ENCODE measurements at regions not wholly inside any gene's neighbourhood (a gene's known extent, or its start where the extent isn't known, plus 50 kb on each side); places are given as distances from the start of the nearest gene placed in this dataset.
"Not testable (repeated sequence)": the region's sequence is repeated elsewhere in the genome, so short reads cannot be mapped to it uniquely, and the experiment has no call there.

DNA sequence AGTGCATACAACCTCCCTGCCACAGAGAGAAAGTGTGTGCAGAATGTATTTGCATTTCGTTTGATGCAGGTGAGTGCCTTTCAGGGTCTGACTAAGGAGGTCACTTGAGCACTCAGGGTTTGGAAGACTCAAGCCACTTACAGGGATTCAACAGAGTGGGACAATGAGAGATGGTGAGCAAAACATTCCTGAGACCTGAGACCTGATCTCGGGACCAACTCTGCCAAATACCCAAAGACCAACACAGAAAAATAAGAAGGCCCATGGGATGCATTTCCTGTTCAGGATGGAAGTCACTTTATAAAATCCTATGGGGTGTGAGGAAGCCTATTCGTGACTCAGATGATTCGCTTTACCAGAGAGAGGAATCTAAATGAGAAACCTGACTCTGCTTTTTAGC, 65.2 kb upstream of the LARGE1 start:
- WGBS: 80% methylated on average over 4 of the region's 4 CpGs
- Histone ChIP-seq H3K4me3 (no peak overlapping the region), H3K27me3 (no peaks in the 10 kb centered on the region), H3K9me3 (no peaks in the 10 kb centered on the region), H3K36me3 (no peaks in the 10 kb centered on the region), H3K27ac (replicated peaks in 1 of 4) (no peak overlapping the region), H3K4me1 (peaks cover 0 to 12% (median 4%) of the 10 kb centered on the region in 4 donors)
- intact Hi-C loops (cut with DNase I): no loop called here
- TF ChIP-seq, protein P1, sequence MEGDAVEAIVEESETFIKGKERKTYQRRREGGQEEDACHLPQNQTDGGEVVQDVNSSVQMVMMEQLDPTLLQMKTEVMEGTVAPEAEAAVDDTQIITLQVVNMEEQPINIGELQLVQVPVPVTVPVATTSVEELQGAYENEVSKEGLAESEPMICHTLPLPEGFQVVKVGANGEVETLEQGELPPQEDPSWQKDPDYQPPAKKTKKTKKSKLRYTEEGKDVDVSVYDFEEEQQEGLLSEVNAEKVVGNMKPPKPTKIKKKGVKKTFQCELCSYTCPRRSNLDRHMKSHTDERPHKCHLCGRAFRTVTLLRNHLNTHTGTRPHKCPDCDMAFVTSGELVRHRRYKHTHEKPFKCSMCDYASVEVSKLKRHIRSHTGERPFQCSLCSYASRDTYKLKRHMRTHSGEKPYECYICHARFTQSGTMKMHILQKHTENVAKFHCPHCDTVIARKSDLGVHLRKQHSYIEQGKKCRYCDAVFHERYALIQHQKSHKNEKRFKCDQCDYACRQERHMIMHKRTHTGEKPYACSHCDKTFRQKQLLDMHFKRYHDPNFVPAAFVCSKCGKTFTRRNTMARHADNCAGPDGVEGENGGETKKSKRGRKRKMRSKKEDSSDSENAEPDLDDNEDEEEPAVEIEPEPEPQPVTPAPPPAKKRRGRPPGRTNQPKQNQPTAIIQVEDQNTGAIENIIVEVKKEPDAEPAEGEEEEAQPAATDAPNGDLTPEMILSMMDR (IDR thresholded peaks at IDR 0.05): no peak
- TF ChIP-seq POLR2A (IDR thresholded peaks at IDR 0.05; ENCODE audit: low read depth) (no peak), POLR2AphosphoS5 (IDR thresholded peaks at IDR 0.05) (no peak), EP300 (IDR thresholded peaks at IDR 0.05) (no peak)
- peak; percentile 70 for DNase-seq (ENCODE audit: extremely low spot score)

DNA sequence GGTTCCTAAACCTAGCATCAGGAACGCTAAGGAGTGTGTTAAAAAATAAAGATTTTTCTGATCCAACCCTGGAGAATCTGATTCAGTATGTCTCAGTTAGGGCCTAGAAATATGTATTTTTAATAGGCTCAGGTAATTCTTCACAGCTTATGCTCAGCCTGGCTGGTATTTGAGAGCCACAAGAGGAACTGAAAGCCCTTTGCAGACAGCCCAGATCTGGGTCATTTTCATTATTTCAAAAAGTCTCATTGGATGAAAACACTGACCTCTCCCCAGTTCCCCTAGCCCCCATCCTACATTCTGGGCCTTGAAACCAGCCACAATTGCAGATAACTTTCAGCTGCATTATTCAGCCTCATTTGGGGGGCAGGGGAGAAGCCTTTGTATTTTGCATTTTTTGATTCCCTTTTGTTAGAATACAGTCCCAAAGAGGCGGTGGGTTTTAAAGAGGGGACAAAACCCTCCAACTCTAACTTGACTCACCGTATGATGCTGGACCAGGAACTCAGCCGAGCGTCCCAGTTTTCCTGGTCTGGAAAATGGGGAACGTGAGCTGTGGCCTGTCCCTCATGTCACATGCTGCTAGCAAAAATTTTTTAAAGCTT, 66.0 kb upstream of the LARGE1 start:
- 71% methylated on average over 6 of the region's 6 CpGs for WGBS

DNA sequence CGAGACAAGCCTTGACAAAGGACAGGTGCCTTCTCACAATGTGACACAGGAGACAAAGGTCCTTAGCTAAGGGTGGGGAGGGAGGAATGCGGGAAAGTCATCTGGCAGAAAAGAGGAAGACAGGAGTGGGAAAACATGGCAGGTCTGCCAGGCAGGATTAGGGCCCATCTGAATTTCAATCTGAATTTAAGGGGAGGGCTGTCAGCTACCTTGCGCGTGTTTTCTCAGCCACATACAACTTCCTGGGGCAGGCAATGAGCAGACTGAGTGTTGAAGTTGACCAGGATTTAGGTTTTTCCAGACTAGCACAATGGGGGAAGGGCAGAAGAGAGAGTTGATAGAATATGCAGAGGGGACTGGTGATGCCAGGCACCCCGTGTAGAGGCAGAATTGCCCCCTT, 66.7 kb upstream of the LARGE1 start:
- Histone ChIP-seq H3K4me1 (peaks cover 0 to 12% (median 4%) of the 10 kb centered on the region in 4 donors), H3K9me3 (no peaks in the 10 kb centered on the region), H3K36me3 (no peaks in the 10 kb centered on the region), H3K27me3 (no peaks in the 10 kb centered on the region), H3K4me3 (no peak overlapping the region), H3K27ac (replicated peaks in 1 of 4) (no peak overlapping the region)
- intact Hi-C loops (cut with DNase I): no loop called here
- DNase-seq (ENCODE audit: extremely low spot score): peak; percentile 88
- 28% methylated on average over 5 of the region's 5 CpGs for WGBS
- TF ChIP-seq EP300 (IDR thresholded peaks at IDR 0.05) (no peak), POLR2A (IDR thresholded peaks at IDR 0.05; ENCODE audit: low read depth) (no peak), POLR2AphosphoS5 (IDR thresholded peaks at IDR 0.05) (no peak)
- TF ChIP-seq, protein P1 (IDR thresholded peaks at IDR 0.05): no peak

More for the DNA sequence above, 66.0 kb upstream of the LARGE1 start:
- Histone ChIP-seq H3K9me3 (no peaks in the 10 kb centered on the region), H3K4me1 (peaks cover 0 to 12% (median 4%) of the 10 kb centered on the region in 4 donors), H3K4me3 (no peak overlapping the region), H3K27me3 (no peaks in the 10 kb centered on the region), H3K27ac (replicated peaks in 1 of 4) (no peak overlapping the region), H3K36me3 (no peaks in the 10 kb centered on the region)
- peak; percentile 53 for DNase-seq (ENCODE audit: extremely low spot score)
- TF ChIP-seq EP300 (IDR thresholded peaks at IDR 0.05) (no peak), POLR2A (IDR thresholded peaks at IDR 0.05; ENCODE audit: low read depth) (no peak), POLR2AphosphoS5 (IDR thresholded peaks at IDR 0.05) (no peak)
- TF ChIP-seq, protein P1 (IDR thresholded peaks at IDR 0.05): no peak
- intact Hi-C loops (cut with DNase I): no loop called here

DNA sequence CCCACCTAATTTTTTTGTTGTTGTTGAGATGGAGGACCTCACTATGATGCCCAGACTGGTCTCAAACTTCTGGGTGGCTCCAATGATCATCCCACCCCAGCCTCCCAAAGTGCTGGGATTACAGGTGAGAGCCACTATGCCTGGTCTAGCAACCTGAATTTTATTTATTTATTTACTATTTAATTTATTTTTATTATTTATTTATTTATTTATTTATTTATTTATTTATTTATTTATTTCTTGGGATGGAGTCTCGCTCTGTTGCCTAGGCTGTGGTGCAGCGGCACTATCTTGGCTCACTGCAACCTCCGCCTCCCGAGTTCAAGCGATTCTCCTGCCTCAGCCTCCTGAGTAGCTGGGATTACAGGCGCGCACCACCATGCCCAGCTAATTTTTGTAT, 69.0 kb upstream of the LARGE1 start:
- H3K36me3 ChIP-seq; H3K4me3 ChIP-seq; H3K27me3 ChIP-seq; intact Hi-C loops (cut with DNase I); H3K27ac ChIP-seq (replicated peaks in 1 of 4); H3K9me3 ChIP-seq: not testable (repeated sequence)
- 97% methylated on average over 7 of the region's 7 CpGs for WGBS
- peak; percentile 17 for DNase-seq (ENCODE audit: extremely low spot score)
- peaks cover 0 to 12% (median 4%) of the 10 kb centered on the region in 4 donors for H3K4me1 ChIP-seq

DNA sequence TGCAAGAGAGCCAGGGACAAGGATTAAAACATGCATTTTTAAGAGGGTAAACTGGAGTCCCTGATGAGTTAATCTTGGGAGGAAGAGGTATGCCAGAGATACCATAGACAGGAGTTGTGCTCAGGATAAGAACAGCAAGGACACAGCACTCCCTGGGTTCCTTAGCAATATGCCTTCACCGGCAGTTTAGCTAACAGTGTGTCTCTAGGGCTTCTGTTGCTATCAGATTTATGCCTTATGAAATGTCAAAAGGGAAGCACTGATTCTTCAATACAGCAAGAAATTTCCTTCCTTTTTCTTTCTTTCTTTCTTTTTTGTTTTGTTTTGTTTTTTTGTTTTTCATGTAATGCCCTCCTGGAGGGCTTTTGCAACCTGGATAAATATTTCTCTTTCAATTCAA, 71.3 kb upstream of the LARGE1 start:
- peaks cover 0 to 14% (median 0%) of the 10 kb centered on the region in 4 donors for H3K27me3 ChIP-seq
- no peaks in the 10 kb centered on the region for H3K36me3 ChIP-seq
- TF ChIP-seq, protein P1 (IDR thresholded peaks at IDR 0.05): no peak
- TF ChIP-seq EP300 (IDR thresholded peaks at IDR 0.05) (no peak), POLR2A (IDR thresholded peaks at IDR 0.05; ENCODE audit: low read depth) (no peak), POLR2AphosphoS5 (IDR thresholded peaks at IDR 0.05) (no peak)
- H3K9me3 ChIP-seq: no peaks in the 10 kb centered on the region
- 56% methylated on average over 1 of the region's 1 CpG for WGBS
- no peak for DNase-seq (ENCODE audit: extremely low spot score)
- H3K4me3 ChIP-seq: no peak overlapping the region
- H3K27ac ChIP-seq (replicated peaks in 1 of 4): no peak overlapping the region
- peaks cover 0 to 6% (median 3%) of the 10 kb centered on the region in 4 donors for H3K4me1 ChIP-seq
- intact Hi-C loops (cut with DNase I): no loop called here
